Nucleus accumbens (tissue), 56 donors: ENCODE measurements at regions not wholly inside any gene's neighbourhood (a gene's known extent, or its start where the extent isn't known, plus 50 kb on each side); places are given as distances from the start of the nearest gene placed in this dataset.
"Not testable (repeated sequence)": the region's sequence is repeated elsewhere in the genome, so short reads cannot be mapped to it uniquely, and the experiment has no call there.

Experiments used
- DNase-seq, 56 donors: peaks; one replicate each; lab custom pipeline; 2025; lab: John Stamatoyannopoulos, UW

GRCh38 chr17:34475296-34475695, 104.1 kb upstream of the TMEM132E start:
- no peak for DNase-seq

GRCh38 chr17:34474706-34475105, 104.7 kb upstream of the TMEM132E start:
- DNase-seq = no peak

DNA sequence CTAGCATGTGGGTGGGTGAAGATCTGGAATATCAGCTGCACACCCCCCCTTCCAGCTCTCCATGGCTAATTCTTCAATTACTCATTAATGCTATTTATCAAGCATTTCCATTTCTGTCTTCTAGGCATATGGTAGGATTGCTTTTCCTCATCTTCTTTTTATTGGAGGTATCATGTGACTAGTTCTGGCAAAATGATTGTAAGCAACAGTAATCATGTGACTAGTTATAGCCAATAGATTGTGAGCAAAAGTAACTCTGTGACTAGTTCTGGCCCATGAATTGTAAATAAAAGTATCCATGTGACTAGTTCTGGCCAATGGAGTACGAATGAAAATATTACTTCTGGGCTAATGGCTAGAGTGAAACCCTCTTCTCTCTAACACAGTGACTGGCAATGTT, 107.0 kb upstream of the TMEM132E start:
- no peak for DNase-seq

GRCh38 chr17:34471278-34471677, 108.1 kb upstream of the TMEM132E start:
- not testable (repeated sequence) for DNase-seq

- peak in 1 of 56 donors; percentile 11 for DNase-seq
Measured at GRCh38 chr17:34465789-34466188, 102.8 kb upstream of the CCL1 start.

GRCh38 chr17:34464812-34465211, 101.8 kb upstream of the CCL1 start:
- no peak for DNase-seq

DNA sequence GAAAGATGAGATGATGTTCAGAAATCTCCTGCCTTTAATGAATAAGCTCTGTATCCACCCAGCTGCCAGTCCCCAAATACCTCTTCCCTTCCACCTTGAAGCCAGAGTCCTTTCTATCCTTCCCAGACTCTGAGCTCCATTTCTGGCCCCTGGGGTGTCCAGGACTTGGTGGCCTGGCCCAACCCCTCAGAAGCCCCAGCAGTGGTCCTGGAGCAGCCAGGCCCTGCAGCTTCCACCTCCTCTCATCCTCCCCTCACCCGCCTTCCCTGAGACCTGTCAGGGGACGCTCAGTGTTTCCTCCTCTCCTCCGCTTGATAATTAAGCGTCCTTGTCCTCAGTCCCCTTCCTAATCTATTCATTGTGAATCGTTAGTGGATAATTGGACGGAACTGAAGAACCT, 95.2 kb upstream of the CCL1 start:
- DNase-seq = no peak

- DNase-seq = no peak
Measured at GRCh38 chr17:34456121-34456520, 93.1 kb upstream of the CCL1 start.

- no peak for DNase-seq
Measured at GRCh38 chr17:34452769-34453168, 89.7 kb upstream of the CCL1 start.

GRCh38 chr17:34451313-34451712, 88.3 kb upstream of the CCL1 start:
- DNase-seq = no peak

- no peak for DNase-seq
Measured at GRCh38 chr17:34447406-34447805, 84.4 kb upstream of the CCL1 start.

DNA sequence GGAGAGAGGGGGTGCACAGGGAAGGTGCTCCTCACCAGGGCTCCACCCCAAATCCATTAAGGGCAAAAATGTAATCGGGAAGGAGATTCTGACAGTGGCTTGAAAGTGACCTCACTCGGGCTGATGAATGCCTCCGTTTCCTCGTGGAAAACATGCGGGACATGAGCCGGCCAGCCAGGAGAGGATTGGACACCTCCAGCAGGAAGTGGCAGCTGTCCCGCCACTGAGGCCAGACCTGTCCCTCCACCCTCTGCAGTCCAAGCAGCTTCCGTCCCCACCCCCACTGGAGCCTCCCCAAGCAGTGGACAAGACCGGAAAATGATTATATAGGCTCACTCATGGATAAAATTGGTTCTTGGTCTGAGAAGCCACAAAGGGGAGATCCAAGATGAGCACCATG, 82.1 kb upstream of the CCL1 start:
- no peak for DNase-seq

- peak in 9 of 56 donors; percentile 2 to 30 (median 6) for DNase-seq
Measured at GRCh38 chr17:34443619-34444469, 80.8 kb upstream of the CCL1 start.

- DNase-seq = peak in 13 of 56 donors; percentile 1 to 56 (median 15)
Measured at GRCh38 chr17:34442387-34443111, 79.5 kb upstream of the CCL1 start.

DNA sequence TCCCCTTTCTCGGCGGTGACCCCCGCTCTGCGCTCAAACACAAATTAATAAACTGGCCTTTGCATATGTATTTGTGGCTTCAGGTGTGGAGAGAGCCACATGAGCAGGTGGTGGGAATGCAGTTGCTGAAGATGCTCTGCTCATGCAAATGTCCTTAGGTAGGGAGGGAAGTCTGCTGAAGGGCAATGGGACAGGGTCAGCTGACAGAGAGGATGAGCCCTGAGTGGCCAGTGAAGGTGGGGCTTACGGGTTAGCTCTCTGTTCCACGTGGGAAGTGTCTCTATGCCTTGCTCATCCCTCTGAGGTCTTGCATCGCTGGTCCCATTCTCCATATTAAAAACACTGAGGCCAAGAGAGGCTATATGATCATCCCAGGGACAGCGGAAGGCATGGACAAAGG, 74.2 kb upstream of the CCL1 start:
- DNase-seq = no peak

DNA sequence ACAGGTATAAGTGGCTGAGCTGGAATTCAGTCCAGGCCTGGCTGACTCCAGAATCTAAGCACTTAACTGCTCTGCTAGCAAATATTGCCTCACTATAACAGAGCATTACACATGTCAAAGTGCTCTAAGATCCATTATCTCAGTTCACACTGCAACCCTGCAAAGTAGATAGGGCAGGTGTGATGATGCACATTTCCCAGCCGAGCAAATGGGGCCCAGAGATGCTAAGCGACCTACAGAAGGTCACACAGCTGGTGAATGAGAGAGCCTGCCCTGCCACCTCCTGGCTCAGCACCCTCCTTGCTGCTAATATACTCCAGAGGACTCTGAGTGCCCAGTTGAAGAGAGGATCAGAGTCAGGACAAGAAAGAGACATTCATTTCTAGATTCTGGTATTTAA, 73.6 kb upstream of the CCL1 start:
- no peak for DNase-seq

- DNase-seq = no peak
Measured at GRCh38 chr17:34435182-34435928, 72.3 kb upstream of the CCL1 start.

GRCh38 chr17:34434052-34434451, 71.0 kb upstream of the CCL1 start:
- peak in 4 of 56 donors; percentile 1 to 14 (median 6) for DNase-seq

- no peak for DNase-seq
Measured at GRCh38 chr17:34424814-34425491, 61.9 kb upstream of the CCL1 start.

DNA sequence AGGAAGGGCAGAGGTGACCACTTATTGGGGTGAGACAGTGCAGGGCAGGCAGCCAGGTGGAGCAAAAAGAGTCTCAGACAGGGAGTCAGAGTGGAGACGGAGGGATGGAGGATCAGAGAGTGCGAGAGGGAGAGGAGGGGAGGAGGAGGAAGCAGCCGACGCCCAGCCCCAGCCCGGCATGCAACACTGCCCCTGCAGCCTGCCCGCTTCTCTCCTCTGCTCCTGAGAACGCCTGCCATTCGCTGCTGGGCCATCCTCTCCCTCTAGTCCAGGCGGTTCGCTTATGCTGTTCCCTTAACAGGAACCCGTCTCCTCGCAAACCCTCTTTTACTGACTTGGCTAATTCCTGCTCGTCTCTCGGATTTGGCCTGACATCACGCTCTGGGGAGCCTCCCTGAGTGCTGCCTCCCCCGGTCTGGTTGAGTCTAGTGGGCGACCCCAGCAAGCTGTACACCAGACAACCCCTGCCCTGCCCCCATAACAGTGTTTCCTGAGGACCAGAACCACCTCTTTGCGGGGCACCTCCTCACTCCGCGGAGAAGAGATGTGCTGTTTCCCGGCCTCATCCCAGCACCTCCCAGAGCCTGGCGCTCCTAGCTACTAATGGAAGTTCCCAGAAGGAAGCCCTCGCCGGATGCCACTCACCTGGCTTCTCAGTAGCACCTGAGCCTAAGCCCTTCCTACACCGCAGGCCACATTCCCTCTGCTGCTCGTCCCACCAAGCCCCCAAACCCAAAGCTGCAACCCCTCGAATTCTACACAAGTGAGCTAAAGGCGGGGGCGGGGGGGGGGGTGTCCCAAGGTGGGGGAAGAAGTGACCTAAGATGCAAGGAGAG, 61.2 kb upstream of the CCL1 start:
- no peak for DNase-seq
